SK-N-MC (cell line): ENCODE measurements at regions not wholly inside any gene's neighbourhood (a gene's known extent, or its start where the extent isn't known, plus 50 kb on each side); places are given as distances from the start of the nearest gene placed in this dataset.

ENCODE experiments used
- EZH2 ChIP-seq: fragments of 200-600 bp; sonication (generic); IDR thresholded peaks from one replicate; pipeline ENCODE4 v1.6.1; 2017; ENCODE audit warnings: antibody characterized with exemption
- POLR2AphosphoS5 ChIP-seq: IDR thresholded peaks from 2 replicates; pipeline ENCODE4 v1.6.1; 2012; ENCODE audit warnings: mild to moderate bottlenecking, low read depth, low read length, borderline replicate concordance

GRCh38 chr12:127873306-127873705 lies 393.7 kb upstream of the TMEM132C start:
- no peak for TF ChIP-seq POLR2AphosphoS5
- no peak for TF ChIP-seq EZH2
